ENCODE measurements at regions not wholly inside any gene's neighbourhood (a gene's known extent, or its start where the extent isn't known, plus 50 kb on each side); places are given as distances from the start of the nearest gene placed in this dataset.

GRCh38 chr11:87903345-87903744 lies 271.9 kb downstream of the RAB38 start:
- no peak for DNase-seq (ENCODE audit: low read depth, low spot score)
- no peak overlapping the region for H3K4me3 ChIP-seq (ENCODE audit: low read depth, low read length)
- ChIA-PET POLR2A (no interaction called here), CTCF (no interaction called here)
- TF ChIP-seq CTCF (IDR thresholded peaks at IDR 0.05; ENCODE audit: insufficient read depth, low read length, missing control alignments): no peak

GRCh38 chr11:87901341-87901740 lies 273.9 kb downstream of the RAB38 start:
- CTCF ChIA-PET: no interaction called here
- no peak for DNase-seq (ENCODE audit: low read depth, low spot score)
- no peak overlapping the region for H3K4me3 ChIP-seq (ENCODE audit: low read depth, low read length)
- TF ChIP-seq CTCF (IDR thresholded peaks at IDR 0.05; ENCODE audit: insufficient read depth, low read length, missing control alignments): no peak
- POLR2A ChIA-PET: no interaction called here

GRCh38 chr11:87897921-87898320 lies 277.3 kb downstream of the RAB38 start:
- no peak for TF ChIP-seq CTCF (IDR thresholded peaks at IDR 0.05; ENCODE audit: insufficient read depth, low read length, missing control alignments)
- POLR2A ChIA-PET: no interaction called here
- no peak for DNase-seq (ENCODE audit: low read depth, low spot score)
- H3K4me3 ChIP-seq (ENCODE audit: low read depth, low read length): no peak overlapping the region
- CTCF ChIA-PET: no interaction called here

GRCh38 chr11:87897071-87897470 lies 278.2 kb downstream of the RAB38 start:
- no peak for DNase-seq (ENCODE audit: low read depth, low spot score)
- CTCF ChIA-PET: interaction anchor here (1.0 kb wide), 1 partner anchor 18 kb away, joined by 3 read pairs; no protein-coding TSS in a partner anchor
- H3K4me3 ChIP-seq (ENCODE audit: low read depth, low read length): no peak overlapping the region
- TF ChIP-seq CTCF (IDR thresholded peaks at IDR 0.05; ENCODE audit: insufficient read depth, low read length, missing control alignments): no peak
- POLR2A ChIA-PET: no interaction called here

- no peak overlapping the region for H3K4me3 ChIP-seq (ENCODE audit: low read depth, low read length)
- TF ChIP-seq CTCF (IDR thresholded peaks at IDR 0.05; ENCODE audit: insufficient read depth, low read length, missing control alignments): no peak
- ChIA-PET CTCF (no interaction called here), POLR2A (no interaction called here)
- DNase-seq (ENCODE audit: low read depth, low spot score): no peak
Observed at GRCh38 chr11:87894961-87895360, 280.3 kb downstream of the RAB38 start.

GRCh38 chr11:87892291-87892690 lies 283.0 kb downstream of the RAB38 start:
- CTCF ChIA-PET: no interaction called here
- DNase-seq (ENCODE audit: low read depth, low spot score): no peak
- POLR2A ChIA-PET: no interaction called here
- H3K4me3 ChIP-seq (ENCODE audit: low read depth, low read length): no peak overlapping the region
- no peak for TF ChIP-seq CTCF (IDR thresholded peaks at IDR 0.05; ENCODE audit: insufficient read depth, low read length, missing control alignments)

Measured in AG04449 (cell line).